GM12878 (cell line): ENCODE measurements at regions not wholly inside any gene's neighbourhood (a gene's known extent, or its start where the extent isn't known, plus 50 kb on each side); places are given as distances from the start of the nearest gene placed in this dataset.

Source experiments
- ATAC-seq: fragments of 200-7000 bp; cut with Tn5 transposase; 3 replicates; pipeline ENCODE4 v1.9.1; 2020; ENCODE audit warnings: mild to moderate bottlenecking, moderate library complexity
- BruUV-seq: library from RNA; stranded (reverse); fragments of 400-500 nt; replicated peaks from 2 replicates; lab custom pipeline; 2021; lab: Mats Ljungman, UMichigan
- CTCF ChIA-PET: fragments of 300-600 bp; sonication (Branson Sonifier 250); formaldehyde crosslinking; extraction: SDS; loops from one replicate; lab custom pipeline; 2021; ENCODE audit warnings: inconsistent platforms; lab: Yijun Ruan, JAX
- POLR2A ChIA-PET: fragments of 350-600 bp; formaldehyde crosslinking; extraction: SDS; loops from one replicate; lab custom pipeline; 2021; ENCODE audit warnings: inconsistent platforms; lab: Charles Lee
- RAD21 ChIA-PET: fragments of 300-600 bp; sonication (Branson Sonifier 250); formaldehyde crosslinking; loops from one replicate; lab custom pipeline; 2023; ENCODE audit warnings: antibody characterized with exemption; ENCODE audit not compliant: unreplicated experiment; lab: Charles Lee
- SMC1A ChIA-PET: fragments of 300-600 bp; sonication (Branson Sonifier 250); formaldehyde crosslinking; loops from one replicate; lab custom pipeline; 2023; ENCODE audit not compliant: unreplicated experiment, uncharacterized antibody; lab: Charles Lee
- DNase-seq: peaks from one replicate; pipeline ENCODE4 v3.0.0-alpha.2; 2011; ENCODE audit warnings: low read depth, low spot score
- FAIRE-seq: peaks from 3 replicates; lab custom pipeline; 2011; peaks lifted over from hg19 to GRCh38; lab: Jason Lieb, UNC
- H2AFZ ChIP-seq: 2 replicates; pipeline ENCODE4 v1.6.0; 2011; ENCODE audit warnings: low read depth, low read length, control low read depth; ENCODE audit not compliant: control insufficient read depth
- H3K27ac ChIP-seq: 2 replicates; pipeline ENCODE4 v1.5.1; 2011; ENCODE audit warnings: control low read depth; ENCODE audit not compliant: control insufficient read depth, insufficient read depth
- H3K27me3 ChIP-seq, 2 experiments: replicated peaks in 1 of 2; 2 replicates each; pipeline versions ENCODE4 v1.6.0 to v1.6.1; 2011; ENCODE audit warnings: low read length in 1 of 2; ENCODE audit not compliant: control insufficient read depth in 2 of 2, insufficient read depth in 2 of 2
- H3K36me3 ChIP-seq, 2 experiments: 2 replicates each; pipeline ENCODE4 v1.5.1; 2011; ENCODE audit warnings: low read length in 1 of 2; ENCODE audit not compliant: control insufficient read depth in 2 of 2, insufficient read depth in 2 of 2
- H3K4me1 ChIP-seq: 2 replicates; pipeline ENCODE4 v1.6.1; 2011; ENCODE audit warnings: mild to moderate bottlenecking, low read length, moderate library complexity, mixed read lengths; ENCODE audit not compliant: control insufficient read depth, insufficient read depth
- H3K4me2 ChIP-seq: 2 replicates; pipeline ENCODE4 v1.6.0; 2011; ENCODE audit warnings: control low read depth; ENCODE audit not compliant: control insufficient read depth, insufficient read depth
- H3K4me3 ChIP-seq: fragments of 200-600 bp; sonication (generic); 2 replicates; pipeline ENCODE4 v1.5.1; 2016
- H3K79me2 ChIP-seq: 2 replicates; pipeline ENCODE4 v1.6.0; 2011; ENCODE audit warnings: low read length; ENCODE audit not compliant: control insufficient read depth, insufficient read depth
- H3K9ac ChIP-seq: 2 replicates; pipeline ENCODE4 v1.8.0; 2011; ENCODE audit warnings: low read length, control low read depth, mixed read lengths; ENCODE audit not compliant: control insufficient read depth, insufficient read depth
- H3K9me3 ChIP-seq: replicated peaks from 3 replicates; pipeline ENCODE4 v1.5.1; 2011; ENCODE audit warnings: mild to moderate bottlenecking, low read length; ENCODE audit not compliant: control insufficient read depth, insufficient read depth
- H4K20me1 ChIP-seq: 2 replicates; pipeline ENCODE4 v1.6.0; 2011; ENCODE audit not compliant: control insufficient read depth, insufficient read depth
- BMI1 ChIP-seq: fragments of 450-650 bp; IDR thresholded peaks from 2 replicates; pipeline ENCODE4 v1.6.1; 2016; ENCODE audit warnings: mild to moderate bottlenecking, moderate library complexity, borderline replicate concordance
- GABPA ChIP-seq: IDR thresholded peaks from 2 replicates; pipeline ENCODE4 v1.6.1; 2014; ENCODE audit warnings: antibody characterized with exemption, low read depth, mild to moderate bottlenecking, inconsistent platforms
- HDGF ChIP-seq: fragments of 450-650 bp; IDR thresholded peaks from 2 replicates; pipeline ENCODE4 v1.6.1; 2016; ENCODE audit warnings: antibody characterized with exemption
- IRF4 ChIP-seq: IDR thresholded peaks from 2 replicates; pipeline ENCODE4 v1.6.1; 2011; ENCODE audit warnings: low read depth, low read length
- MTA3 ChIP-seq: IDR thresholded peaks from 2 replicates; pipeline ENCODE4 v1.6.1; 2012; ENCODE audit warnings: low read length, inconsistent platforms, borderline replicate concordance
- NR2F1 ChIP-seq: fragments of 450-650 bp; conservative IDR thresholded peaks from 2 replicates; pipeline ENCODE4 v1.6.1; 2017; ENCODE audit warnings: mild to moderate bottlenecking
- SUPT20H ChIP-seq: IDR thresholded peaks from 2 replicates; pipeline ENCODE4 v1.6.1; 2011; ENCODE audit warnings: low read depth, mild to moderate bottlenecking, low read length, moderate library complexity, borderline replicate concordance; ENCODE audit not compliant: control insufficient read depth
- SUZ12 ChIP-seq: fragments of 200-600 bp; sonication (generic); IDR thresholded peaks from one replicate; pipeline ENCODE4 v1.6.1; 2018; ENCODE audit warnings: antibody characterized with exemption, mild to moderate bottlenecking; ENCODE audit not compliant: unreplicated experiment
- TARDBP ChIP-seq: IDR thresholded peaks from 2 replicates; pipeline ENCODE4 v1.6.1; 2016; ENCODE audit warnings: borderline replicate concordance
- ZSCAN29 ChIP-seq: fragments of 450-650 bp; IDR thresholded peaks from 2 replicates; pipeline ENCODE4 v1.6.1; 2017; ENCODE audit warnings: mild to moderate bottlenecking, moderate library complexity
- WGBS: methylation state at CpG from one replicate; pipeline ENCODE4 v1.1.6; 2016; ENCODE audit warnings: low lambda C conversion rate; ENCODE audit not compliant: insufficient replicate concordance, insufficient coverage; ENCODE audit errors: missing lambda C conversion rate; 5-methylcytosine and 5-hydroxymethylcytosine counted together
- in situ Hi-C: fragments of 300-500 bp; cut with MboI; formaldehyde crosslinking; loops from 9 replicates; pipeline ENCODE4 v1.14.3; 2018; ENCODE audit warnings: mixed read lengths
- intact Hi-C: fragments of 100-400 bp; cut with micrococcal nuclease; formaldehyde crosslinking; loops from one replicate; pipeline ENCODE4 v1.14.2; 2022; ENCODE audit not compliant: unreplicated experiment
- TF ChIP-seq, protein P1 (sequence below): fragments of 450-650 bp; IDR thresholded peaks from 2 replicates; pipeline ENCODE4 v1.6.1; 2017; ENCODE audit warnings: mild to moderate bottlenecking, low read depth, inconsistent platforms; ENCODE audit not compliant: poor library complexity, severe bottlenecking
- TF ChIP-seq, protein P2 (sequence below): fragments of 450-650 bp; IDR thresholded peaks from 2 replicates; pipeline ENCODE4 v1.6.1; 2016; ENCODE audit warnings: mild to moderate bottlenecking

DNA sequence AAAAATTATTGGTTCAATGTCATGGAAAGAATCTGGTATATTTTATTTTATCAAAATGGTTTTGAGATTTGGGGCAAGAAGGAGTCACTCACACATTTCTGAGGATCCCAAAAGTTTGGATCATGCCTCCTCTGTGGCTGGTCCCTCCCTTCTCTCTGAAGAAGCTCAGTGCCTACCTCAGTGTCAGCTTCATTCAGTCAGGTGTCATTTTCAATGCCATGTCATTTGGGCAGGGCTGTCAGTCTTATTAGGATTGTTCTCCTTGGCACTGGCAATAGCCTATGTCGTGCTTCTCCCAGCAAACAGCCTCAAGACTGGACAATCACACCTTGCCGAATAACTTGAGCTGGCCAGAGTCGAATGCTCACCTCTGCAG is 264.5 kb upstream of the CAMK1G start:
- DNase-seq (no peak), ATAC-seq (no peak), FAIRE-seq (no peak)
- 16% methylated on average over 3 of the region's 3 CpGs for WGBS
- no TSS peak for BruUV-seq
- no peak overlapping the region for H3K4me3 ChIP-seq
- RAD21 ChIA-PET: no interaction called here
- no peaks in the 10 kb centered on the region for H4K20me1 ChIP-seq
- H3K27me3 ChIP-seq: no peaks in the 10 kb centered on the region
- no peak overlapping the region for H3K4me2 ChIP-seq
- intact Hi-C loops: no loop called here
- SMC1A ChIA-PET: interaction anchor here (0.6 kb wide), 1 partner anchor 171 kb away, joined by 3 read pairs; no protein-coding TSS in a partner anchor
- no peak overlapping the region for H3K9ac ChIP-seq
- no peak overlapping the region for H3K27ac ChIP-seq
- no peaks in the 10 kb centered on the region for H3K36me3 ChIP-seq
- CTCF ChIA-PET: interaction anchor here (1.0 kb wide), 1 partner anchor 17 kb away, joined by 3 read pairs; no protein-coding TSS in a partner anchor
- H2AFZ ChIP-seq: no peak overlapping the region
- TF ChIP-seq MTA3: no peak
- no peak for TF ChIP-seq HDGF
- TF ChIP-seq, protein P1, sequence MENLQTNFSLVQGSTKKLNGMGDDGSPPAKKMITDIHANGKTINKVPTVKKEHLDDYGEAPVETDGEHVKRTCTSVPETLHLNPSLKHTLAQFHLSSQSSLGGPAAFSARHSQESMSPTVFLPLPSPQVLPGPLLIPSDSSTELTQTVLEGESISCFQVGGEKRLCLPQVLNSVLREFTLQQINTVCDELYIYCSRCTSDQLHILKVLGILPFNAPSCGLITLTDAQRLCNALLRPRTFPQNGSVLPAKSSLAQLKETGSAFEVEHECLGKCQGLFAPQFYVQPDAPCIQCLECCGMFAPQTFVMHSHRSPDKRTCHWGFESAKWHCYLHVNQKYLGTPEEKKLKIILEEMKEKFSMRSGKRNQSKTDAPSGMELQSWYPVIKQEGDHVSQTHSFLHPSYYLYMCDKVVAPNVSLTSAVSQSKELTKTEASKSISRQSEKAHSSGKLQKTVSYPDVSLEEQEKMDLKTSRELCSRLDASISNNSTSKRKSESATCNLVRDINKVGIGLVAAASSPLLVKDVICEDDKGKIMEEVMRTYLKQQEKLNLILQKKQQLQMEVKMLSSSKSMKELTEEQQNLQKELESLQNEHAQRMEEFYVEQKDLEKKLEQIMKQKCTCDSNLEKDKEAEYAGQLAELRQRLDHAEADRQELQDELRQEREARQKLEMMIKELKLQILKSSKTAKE: no peak
- TF ChIP-seq TARDBP: no peak
- TF ChIP-seq IRF4: no peak
- TF ChIP-seq NR2F1: no peak
- no peak for TF ChIP-seq ZSCAN29
- TF ChIP-seq, protein P2, sequence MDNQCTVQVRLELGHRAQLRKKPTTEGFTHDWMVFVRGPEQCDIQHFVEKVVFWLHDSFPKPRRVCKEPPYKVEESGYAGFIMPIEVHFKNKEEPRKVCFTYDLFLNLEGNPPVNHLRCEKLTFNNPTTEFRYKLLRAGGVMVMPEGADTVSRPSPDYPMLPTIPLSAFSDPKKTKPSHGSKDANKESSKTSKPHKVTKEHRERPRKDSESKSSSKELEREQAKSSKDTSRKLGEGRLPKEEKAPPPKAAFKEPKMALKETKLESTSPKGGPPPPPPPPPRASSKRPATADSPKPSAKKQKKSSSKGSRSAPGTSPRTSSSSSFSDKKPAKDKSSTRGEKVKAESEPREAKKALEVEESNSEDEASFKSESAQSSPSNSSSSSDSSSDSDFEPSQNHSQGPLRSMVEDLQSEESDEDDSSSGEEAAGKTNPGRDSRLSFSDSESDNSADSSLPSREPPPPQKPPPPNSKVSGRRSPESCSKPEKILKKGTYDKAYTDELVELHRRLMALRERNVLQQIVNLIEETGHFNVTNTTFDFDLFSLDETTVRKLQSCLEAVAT: no peak
- TF ChIP-seq SUZ12: no peak
- no peak for TF ChIP-seq GABPA
- no peak for TF ChIP-seq SUPT20H
- TF ChIP-seq BMI1: no peak
- H3K4me1 ChIP-seq: no peaks in the 10 kb centered on the region
- no peaks in the 10 kb centered on the region for H3K9me3 ChIP-seq
- in situ Hi-C loops: no loop called here
- no peaks in the 10 kb centered on the region for H3K79me2 ChIP-seq
- POLR2A ChIA-PET: interaction anchor here (0.7 kb wide), 1 partner anchor 213 kb away, joined by 4 read pairs; no protein-coding TSS in a partner anchor
